ENCODE measurements at regions not wholly inside any gene's neighbourhood (a gene's known extent, or its start where the extent isn't known, plus 50 kb on each side); places are given as distances from the start of the nearest gene placed in this dataset.

DNA sequence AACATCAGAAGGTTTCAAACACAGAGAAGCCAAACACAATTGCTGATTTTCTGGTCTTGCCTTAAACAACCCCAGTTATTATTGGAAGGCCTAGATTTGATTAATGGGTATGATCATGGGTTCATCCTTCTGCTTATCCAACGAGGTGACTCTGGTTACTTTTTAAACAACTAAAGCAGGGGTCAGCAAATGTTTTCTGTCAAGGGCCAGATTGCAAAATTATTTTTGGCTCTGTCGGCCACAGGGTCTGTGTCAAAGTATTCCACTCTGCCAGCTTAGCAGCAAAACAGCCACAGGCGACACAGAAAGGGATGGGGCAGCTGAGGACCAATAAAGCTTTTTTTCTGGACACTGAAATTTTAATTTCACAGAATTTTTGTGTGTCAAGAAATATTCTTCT is 249.1 kb upstream of the STS start:
- no peak for TF ChIP-seq GATA2 (IDR thresholded peaks at IDR 0.05; ENCODE audit: low read depth, low read length)
- TF ChIP-seq GATA3 (IDR thresholded peaks at IDR 0.05; ENCODE audit: low read depth, low read length), result no peak
